HK-2 (cell line): ENCODE measurements at regions not wholly inside any gene's neighbourhood (a gene's known extent, or its start where the extent isn't known, plus 50 kb on each side); places are given as distances from the start of the nearest gene placed in this dataset.

Source experiments
- DNase-seq: peaks from one replicate; pipeline ENCODE4 v3.0.0-alpha.2; 2018; ENCODE audit not compliant: unreplicated experiment

DNA sequence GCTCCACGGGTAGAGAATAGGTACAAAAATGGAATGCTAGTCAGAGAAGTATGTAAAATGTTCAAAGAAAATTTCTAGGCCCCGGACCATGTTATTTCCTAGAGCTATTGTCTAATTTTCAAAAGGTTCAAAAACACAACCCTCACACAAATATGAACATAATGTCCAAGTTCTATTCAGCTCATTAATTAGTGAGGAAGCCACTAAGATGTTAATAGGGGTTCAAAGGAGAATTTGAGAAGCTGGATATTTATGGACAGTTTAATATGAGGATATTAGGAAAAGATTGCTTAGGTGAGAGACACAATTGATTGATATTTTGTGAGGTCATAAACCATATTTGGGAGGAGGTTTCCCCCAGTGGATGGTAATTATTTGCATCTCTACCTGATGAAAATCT lies 710.6 kb upstream of the ID2 start:
- no peak for DNase-seq

GRCh38 chr2:7971841-7972240 lies 710.0 kb upstream of the ID2 start:
- DNase-seq: no peak

GRCh38 chr2:7972670-7973069 lies 709.2 kb upstream of the ID2 start:
- no peak for DNase-seq

DNA sequence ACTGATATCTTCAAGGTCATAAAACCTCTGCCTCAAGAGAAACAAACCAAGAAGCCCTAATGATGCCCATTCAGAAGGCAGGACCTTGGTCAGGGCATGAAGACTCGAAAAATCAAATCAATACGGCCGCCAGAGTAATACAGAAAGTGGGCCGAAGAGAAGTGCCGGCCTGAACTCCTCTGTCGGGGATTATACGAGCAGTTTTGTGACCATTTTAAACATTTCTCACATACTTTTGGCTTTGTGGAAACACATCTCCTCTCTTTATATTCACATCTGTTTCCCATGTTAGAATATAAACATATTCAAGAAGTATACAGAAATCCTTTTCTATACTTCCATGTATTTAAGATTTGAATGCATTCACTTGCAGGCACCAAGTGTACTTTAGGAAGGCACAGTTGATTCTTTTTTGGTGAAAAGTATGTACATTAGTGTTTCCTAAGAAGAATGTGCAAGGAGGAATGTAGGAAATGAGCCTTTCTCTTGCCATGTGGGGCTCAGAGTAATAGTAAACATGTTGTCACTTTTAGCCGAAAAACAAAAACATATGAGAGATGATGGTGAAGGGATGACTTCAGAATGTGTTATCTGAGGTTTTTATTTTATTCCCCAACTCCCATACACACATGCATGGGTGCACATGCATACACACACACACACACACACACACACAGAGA lies 707.9 kb upstream of the ID2 start:
- DNase-seq: no peak

DNA sequence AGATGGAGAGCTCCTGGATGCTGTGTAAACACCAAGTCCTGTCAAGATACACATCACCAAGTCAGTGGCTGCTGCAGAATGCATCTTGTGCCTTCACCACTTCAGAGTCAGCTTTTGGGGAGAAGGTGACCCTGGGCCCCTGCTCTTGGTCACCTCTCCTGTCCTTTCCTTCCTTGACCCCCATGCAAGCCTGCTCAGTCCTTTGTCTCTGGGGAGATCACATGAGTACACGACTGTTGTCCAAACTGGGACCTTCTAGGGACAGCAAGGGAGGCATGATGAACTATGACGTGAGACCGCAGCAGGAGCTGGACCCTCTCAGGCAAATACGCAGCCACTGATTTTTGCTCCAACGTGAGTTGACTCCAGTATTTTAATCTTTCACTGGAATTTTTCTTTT lies 706.9 kb upstream of the ID2 start:
- no peak for DNase-seq

DNA sequence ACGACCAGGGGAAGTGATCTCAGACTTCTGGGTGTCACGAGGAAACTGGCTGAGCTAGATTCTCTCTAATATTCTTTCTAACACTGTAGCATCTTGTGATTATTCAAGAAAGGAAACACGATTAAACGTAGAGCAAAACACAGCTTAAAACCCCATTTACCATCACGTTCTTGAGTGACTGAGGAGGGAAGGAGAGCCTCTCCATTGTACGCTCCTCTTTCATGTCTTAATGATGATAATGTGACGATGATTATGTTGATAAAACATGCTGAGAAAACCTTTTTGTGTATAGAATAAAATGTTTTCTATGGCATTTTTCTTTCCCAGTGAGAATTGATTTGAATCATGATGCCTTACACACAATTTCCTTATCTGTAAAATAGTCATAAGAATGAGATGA lies 705.6 kb upstream of the ID2 start:
- DNase-seq: no peak

- DNase-seq: no peak
Observed at GRCh38 chr2:7977981-7978380, 703.9 kb upstream of the ID2 start.

DNA sequence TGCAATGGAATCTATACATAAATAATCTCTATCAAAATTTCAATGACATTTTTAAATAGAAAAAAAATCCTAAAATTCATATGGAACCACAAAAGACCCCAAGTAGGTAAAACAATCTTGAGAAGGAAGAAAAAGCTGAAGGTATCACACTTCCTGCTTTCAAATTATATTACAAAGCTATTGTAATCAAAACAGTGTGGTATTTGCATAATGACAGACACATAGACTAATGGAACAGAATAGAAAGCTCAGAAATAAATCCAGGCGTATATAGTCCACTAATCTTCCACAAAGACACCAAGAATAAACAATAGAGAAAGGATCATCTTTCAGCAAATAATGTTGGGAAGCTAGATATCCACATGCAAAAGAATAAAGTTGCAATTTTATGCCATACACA lies 699.8 kb upstream of the ID2 start:
- DNase-seq: no peak

DNA sequence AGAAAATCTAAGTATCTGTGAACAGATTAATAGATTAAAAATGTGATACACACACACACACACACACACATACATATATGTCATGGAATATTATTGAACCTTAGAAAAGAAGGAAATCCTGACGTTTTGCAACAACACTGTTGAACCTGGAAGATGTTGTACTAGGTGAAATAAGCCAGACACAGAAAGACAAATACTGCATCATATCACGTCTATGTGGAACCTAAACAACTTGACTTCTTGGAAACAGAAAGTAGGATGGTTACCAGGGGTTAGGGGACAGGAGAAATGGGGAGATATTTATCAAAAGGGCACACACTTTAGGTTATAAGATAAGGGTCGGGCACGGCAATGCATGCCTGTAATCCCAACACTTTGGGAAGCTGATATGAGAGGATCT lies 698.4 kb upstream of the ID2 start:
- DNase-seq: no peak

GRCh38 chr2:7983912-7984311 lies 697.9 kb upstream of the ID2 start:
- no peak for DNase-seq

DNA sequence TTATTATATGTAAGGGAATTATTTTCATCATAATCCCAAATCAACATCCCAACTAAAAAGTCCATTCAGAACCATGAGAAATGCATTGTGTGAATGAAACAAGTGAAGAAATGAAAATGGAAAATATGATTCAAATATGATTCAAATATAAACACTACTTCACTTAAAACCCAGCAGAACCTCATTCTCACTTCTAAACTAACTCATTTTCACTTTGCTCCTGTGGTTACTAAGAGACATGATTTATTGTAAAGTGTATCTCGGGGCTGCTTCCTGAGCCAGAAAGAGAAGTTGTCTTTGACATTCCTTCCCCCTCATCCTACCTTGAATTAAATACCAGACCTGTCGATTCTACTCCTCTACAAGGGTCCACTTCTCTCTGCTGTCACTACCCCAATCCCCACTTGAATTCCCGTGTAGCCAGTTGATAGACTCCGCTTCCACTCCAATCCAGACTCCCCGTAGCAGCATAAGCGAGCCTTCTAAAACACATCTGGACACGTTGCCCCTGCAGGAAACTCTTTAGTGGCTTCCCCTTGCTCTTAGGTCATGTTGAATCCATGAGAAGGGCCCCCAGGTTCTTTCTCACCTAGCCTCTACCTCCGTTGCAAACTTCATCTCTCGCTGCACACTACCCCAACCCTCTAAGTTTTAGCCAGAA lies 697.0 kb upstream of the ID2 start:
- no peak for DNase-seq

- DNase-seq: no peak
Observed at GRCh38 chr2:7986431-7986830, 695.4 kb upstream of the ID2 start.

DNA sequence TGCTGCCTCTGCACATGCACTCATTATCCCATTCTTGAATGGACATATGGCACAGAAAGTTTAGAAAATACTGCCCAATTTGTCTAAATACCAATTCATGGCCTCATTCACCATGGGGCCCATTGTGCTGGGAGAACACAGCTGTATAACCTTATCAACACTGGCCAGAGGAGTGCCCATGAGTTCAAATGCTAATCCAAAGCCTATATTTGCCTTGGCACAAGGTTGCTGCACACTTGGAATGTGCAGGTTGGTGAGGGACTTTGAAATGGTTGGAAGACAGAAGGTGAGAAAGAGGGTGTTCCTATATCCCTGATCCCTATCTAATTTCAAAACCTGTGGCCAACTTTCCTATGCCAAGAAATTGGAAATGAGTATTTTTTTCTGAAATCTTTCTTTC lies 693.9 kb upstream of the ID2 start:
- DNase-seq: no peak

DNA sequence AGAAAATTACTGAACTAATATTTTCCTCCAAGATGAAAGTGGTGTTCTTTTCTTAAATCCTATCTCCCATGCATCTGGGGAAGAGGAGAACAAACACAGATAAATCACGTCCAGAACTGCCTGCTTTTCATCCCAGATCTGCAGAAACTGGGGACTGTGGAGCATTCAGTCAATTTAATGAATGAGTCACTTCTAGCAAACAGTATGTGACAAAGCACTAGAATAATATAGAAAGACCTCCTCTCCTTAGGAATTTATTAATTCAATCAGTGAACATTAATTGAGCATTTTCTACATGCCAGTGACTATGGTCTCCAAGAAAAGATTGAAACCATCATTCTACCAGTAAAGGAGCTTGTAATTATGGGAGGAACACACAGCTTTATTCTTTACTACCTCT lies 693.4 kb upstream of the ID2 start:
- DNase-seq: no peak

GRCh38 chr2:7989823-7990222 lies 692.0 kb upstream of the ID2 start:
- no peak for DNase-seq

GRCh38 chr2:7992612-7993602 lies 688.9 kb upstream of the ID2 start:
- DNase-seq: no peak

GRCh38 chr2:7994397-7994951 lies 687.4 kb upstream of the ID2 start:
- DNase-seq: no peak

GRCh38 chr2:7997279-7997678 lies 684.6 kb upstream of the ID2 start:
- DNase-seq: no peak

- DNase-seq: no peak
Observed at GRCh38 chr2:7999683-8000476, 682.0 kb upstream of the ID2 start.

- no peak for DNase-seq
Observed at GRCh38 chr2:8000870-8001269, 681.0 kb upstream of the ID2 start.

GRCh38 chr2:8002765-8003393 lies 679.0 kb upstream of the ID2 start:
- no peak for DNase-seq
